WTC11 (cell line): ENCODE measurements at regions not wholly inside any gene's neighbourhood (a gene's known extent, or its start where the extent isn't known, plus 50 kb on each side); places are given as distances from the start of the nearest gene placed in this dataset.

ENCODE experiments used
- ATF1 ChIP-seq: sonication (generic); formaldehyde crosslinking; IDR thresholded peaks from 2 replicates; pipeline ENCODE4 v1.8.1; 2023; ENCODE audit warnings: mild to moderate bottlenecking, moderate library complexity, missing genetic modification reagents
- ATF2 ChIP-seq: sonication (generic); formaldehyde crosslinking; IDR thresholded peaks from 2 replicates; pipeline ENCODE4 v1.8.1; 2022; ENCODE audit warnings: low read depth, missing genetic modification reagents, borderline replicate concordance
- CTCF ChIP-seq: fragments of 200-600 bp; IDR thresholded peaks from 2 replicates; pipeline ENCODE4 v1.8.0; 2022; ENCODE audit warnings: antibody characterized with exemption
- E2F4 ChIP-seq: sonication (generic); formaldehyde crosslinking; IDR thresholded peaks from 2 replicates; pipeline ENCODE4 v1.8.1; 2022; ENCODE audit warnings: low read depth, mild to moderate bottlenecking, moderate library complexity, missing genetic modification reagents, borderline replicate concordance
- ESRRA ChIP-seq: sonication (generic); formaldehyde crosslinking; IDR thresholded peaks from 2 replicates; pipeline ENCODE4 v1.8.1; 2022; ENCODE audit warnings: mild to moderate bottlenecking, missing genetic modification reagents, borderline replicate concordance
- FOXJ3 ChIP-seq: sonication (generic); formaldehyde crosslinking; IDR thresholded peaks from 2 replicates; pipeline ENCODE4 v1.9.0; 2021; ENCODE audit warnings: missing genetic modification reagents, mild to moderate bottlenecking, borderline replicate concordance
- MYBL2 ChIP-seq: sonication (generic); formaldehyde crosslinking; IDR thresholded peaks from 2 replicates; pipeline ENCODE4 v1.8.1; 2023; ENCODE audit warnings: mild to moderate bottlenecking, moderate library complexity, missing genetic modification reagents
- NFYB ChIP-seq: sonication (generic); formaldehyde crosslinking; conservative IDR thresholded peaks from 2 replicates; pipeline ENCODE4 v1.8.0; 2022; ENCODE audit warnings: low read depth, missing genetic modification reagents
- SOX15 ChIP-seq: fragments of 250-450 bp; sonication (Bioruptor Pico); IDR thresholded peaks from 2 replicates; pipeline ENCODE4 v1.9.0; 2021; ENCODE audit warnings: mild to moderate bottlenecking
- STAT6 ChIP-seq: sonication (generic); formaldehyde crosslinking; conservative IDR thresholded peaks from 2 replicates; pipeline ENCODE4 v1.8.1; 2023; ENCODE audit warnings: mild to moderate bottlenecking, low read depth, missing genetic modification reagents, moderate library complexity
- TEAD1 ChIP-seq: sonication (generic); formaldehyde crosslinking; IDR thresholded peaks from 2 replicates; pipeline ENCODE4 v1.8.0; 2022; ENCODE audit warnings: mild to moderate bottlenecking, missing genetic modification reagents
- TEAD4 ChIP-seq: sonication (generic); formaldehyde crosslinking; IDR thresholded peaks from 2 replicates; pipeline ENCODE4 v1.8.0; 2022; ENCODE audit warnings: mild to moderate bottlenecking, missing genetic modification reagents
- ZNF232 ChIP-seq: sonication (generic); formaldehyde crosslinking; IDR thresholded peaks from 2 replicates; pipeline ENCODE4 v1.8.0; 2022; ENCODE audit warnings: mild to moderate bottlenecking, missing genetic modification reagents

DNA sequence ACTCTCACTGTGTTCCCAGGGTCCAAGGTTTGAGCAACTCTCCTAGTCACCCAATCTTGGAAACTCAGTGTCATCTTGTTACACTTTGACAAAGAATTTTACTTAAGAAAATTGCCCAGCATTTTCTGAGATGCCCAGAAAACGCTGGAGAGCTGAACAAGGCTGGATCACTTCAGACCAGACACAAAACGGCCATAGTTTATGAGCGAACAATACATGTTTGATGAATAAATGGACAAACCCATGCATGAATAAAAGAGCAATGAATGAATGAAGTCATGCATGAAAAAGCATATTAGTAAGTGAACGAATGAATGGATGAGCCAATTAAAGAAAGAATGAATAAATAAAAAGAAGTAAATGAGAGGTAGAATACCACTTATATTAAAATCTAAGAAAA is 103.8 kb downstream of the MATN1 start:
- TF ChIP-seq CTCF (no peak), ESRRA (CRISPR knock-in tag) (no peak), MYBL2 (CRISPR knock-in tag) (no peak), NFYB (CRISPR knock-in tag) (no peak), FOXJ3 (CRISPR knock-in tag) (no peak), SOX15 (CRISPR knock-in tag) (no peak), E2F4 (no peak), ATF1 (CRISPR knock-in tag) (no peak), TEAD1 (CRISPR knock-in tag) (no peak), TEAD4 (CRISPR knock-in tag) (no peak), STAT6 (CRISPR knock-in tag) (no peak), ATF2 (CRISPR knock-in tag) (no peak), ZNF232 (CRISPR knock-in tag) (no peak)
